ENCODE measurements at regions not wholly inside any gene's neighbourhood (a gene's known extent, or its start where the extent isn't known, plus 50 kb on each side); places are given as distances from the start of the nearest gene placed in this dataset.
A peak's percentile ranks its signal among the peaks of the same experiment; 100 is the strongest.

GRCh38 chr14:53306911-53307310, 153.8 kb upstream of the DDHD1 start:
- DNase-seq (ENCODE audit: low spot score), result no peak
- Mint-ChIP-seq H3K27me3 (ENCODE audit: unreplicated experiment) (no peaks in the 10 kb centered on the region), H3K27ac (ENCODE audit: unreplicated experiment) (no peak overlapping the region), H3K4me3 (ENCODE audit: unreplicated experiment) (no peak overlapping the region), H3K9me3 (ENCODE audit: unreplicated experiment) (no peaks in the 10 kb centered on the region), H3K4me1 (ENCODE audit: unreplicated experiment) (no peaks in the 10 kb centered on the region), H3K36me3 (ENCODE audit: low read depth, unreplicated experiment) (no peaks in the 10 kb centered on the region)
- TF ChIP-seq CTCF (IDR thresholded peaks at IDR 0.05; ENCODE audit: unreplicated experiment), result no peak

GRCh38 chr14:53306267-53306721, 153.2 kb upstream of the DDHD1 start:
- no peaks in the 10 kb centered on the region for H3K4me1 Mint-ChIP-seq (ENCODE audit: unreplicated experiment)
- no peak overlapping the region for H3K4me3 Mint-ChIP-seq (ENCODE audit: unreplicated experiment)
- TF ChIP-seq CTCF (IDR thresholded peaks at IDR 0.05; ENCODE audit: unreplicated experiment), result peak; percentile 71
- H3K27ac Mint-ChIP-seq (ENCODE audit: unreplicated experiment), result no peak overlapping the region
- peaks cover 1% of the 10 kb centered on the region for H3K27me3 Mint-ChIP-seq (ENCODE audit: unreplicated experiment)
- no peaks in the 10 kb centered on the region for H3K9me3 Mint-ChIP-seq (ENCODE audit: unreplicated experiment)
- no peaks in the 10 kb centered on the region for H3K36me3 Mint-ChIP-seq (ENCODE audit: low read depth, unreplicated experiment)
- DNase-seq (ENCODE audit: low spot score), result peak; percentile 42

- no peak for DNase-seq (ENCODE audit: low spot score)
- TF ChIP-seq CTCF (IDR thresholded peaks at IDR 0.05; ENCODE audit: unreplicated experiment), result no peak
- no peaks in the 10 kb centered on the region for H3K4me1 Mint-ChIP-seq (ENCODE audit: unreplicated experiment)
- H3K9me3 Mint-ChIP-seq (ENCODE audit: unreplicated experiment), result no peaks in the 10 kb centered on the region
- no peak overlapping the region for H3K4me3 Mint-ChIP-seq (ENCODE audit: unreplicated experiment)
- no peak overlapping the region for H3K27ac Mint-ChIP-seq (ENCODE audit: unreplicated experiment)
- H3K27me3 Mint-ChIP-seq (ENCODE audit: unreplicated experiment), result peaks cover 1% of the 10 kb centered on the region
- H3K36me3 Mint-ChIP-seq (ENCODE audit: low read depth, unreplicated experiment), result no peaks in the 10 kb centered on the region
Observed at GRCh38 chr14:53304726-53305381, 151.7 kb upstream of the DDHD1 start.

- H3K4me1 Mint-ChIP-seq (ENCODE audit: unreplicated experiment), result no peaks in the 10 kb centered on the region
Observed at GRCh38 chr14:53295985-53296582, 143.0 kb upstream of the DDHD1 start.

More at GRCh38 chr14:53295985-53296582, 143.0 kb upstream of the DDHD1 start:
- Mint-ChIP-seq H3K27ac (ENCODE audit: unreplicated experiment) (no peak overlapping the region), H3K36me3 (ENCODE audit: low read depth, unreplicated experiment) (no peaks in the 10 kb centered on the region), H3K27me3 (ENCODE audit: unreplicated experiment) (no peaks in the 10 kb centered on the region), H3K9me3 (ENCODE audit: unreplicated experiment) (no peaks in the 10 kb centered on the region), H3K4me3 (ENCODE audit: unreplicated experiment) (no peak overlapping the region)
- TF ChIP-seq CTCF (IDR thresholded peaks at IDR 0.05; ENCODE audit: unreplicated experiment), result peak; percentile 98
- DNase-seq (ENCODE audit: low spot score), result peak; percentile 21

All from endothelial cell (in vitro differentiated cells).